GM21367 (cell line): ENCODE measurements at regions not wholly inside any gene's neighbourhood (a gene's known extent, or its start where the extent isn't known, plus 50 kb on each side); places are given as distances from the start of the nearest gene placed in this dataset.

ENCODE experiments used
- ATAC-seq: cut with Tn5 transposase; IDR thresholded peaks from one replicate; pipeline ENCODE4 v1.9.1; 2021; ENCODE audit not compliant: unreplicated experiment

- ATAC-seq: no peak
Measured at GRCh38 chr2:217459016-217459415, 543.8 kb downstream of the TNS1 start.

GRCh38 chr2:217456016-217456415 lies 546.8 kb downstream of the TNS1 start:
- ATAC-seq: no peak

- no peak for ATAC-seq
Measured at GRCh38 chr2:217452928-217453327, 549.9 kb downstream of the TNS1 start.

GRCh38 chr2:217451666-217452065 lies 551.1 kb downstream of the TNS1 start:
- no peak for ATAC-seq

- no peak for ATAC-seq
Measured at GRCh38 chr2:217449444-217449843, 553.4 kb downstream of the TNS1 start.

- no peak for ATAC-seq
Measured at GRCh38 chr2:217448860-217449259, 553.9 kb downstream of the TNS1 start.

- ATAC-seq: no peak
Measured at GRCh38 chr2:217445723-217446122, 557.1 kb downstream of the TNS1 start.

GRCh38 chr2:217444932-217445331 lies 557.9 kb downstream of the TNS1 start:
- ATAC-seq: peak; percentile 42

GRCh38 chr2:217444509-217444908 lies 558.3 kb downstream of the TNS1 start:
- ATAC-seq: no peak

GRCh38 chr2:217443601-217444000 lies 559.2 kb downstream of the TNS1 start:
- ATAC-seq: no peak

GRCh38 chr2:217440000-217440399 lies 562.8 kb downstream of the TNS1 start:
- peak; percentile 60 for ATAC-seq

- peak; percentile 55 for ATAC-seq
Measured at GRCh38 chr2:217438821-217439220, 564.0 kb downstream of the TNS1 start.

- no peak for ATAC-seq
Measured at GRCh38 chr2:217438136-217438535, 564.7 kb downstream of the TNS1 start.

GRCh38 chr2:217437290-217437870 lies 565.4 kb downstream of the TNS1 start:
- no peak for ATAC-seq

- ATAC-seq: no peak
Measured at GRCh38 chr2:217436386-217436785, 566.4 kb downstream of the TNS1 start.

- peak; percentile 99 for ATAC-seq
Measured at GRCh38 chr2:217434180-217434975, 568.4 kb downstream of the TNS1 start.

GRCh38 chr2:217433522-217433921 lies 569.3 kb downstream of the TNS1 start:
- no peak for ATAC-seq

GRCh38 chr2:217431577-217432269 lies 571.1 kb downstream of the TNS1 start:
- ATAC-seq: no peak

- no peak for ATAC-seq
Measured at GRCh38 chr2:217430916-217431576, 571.2 kb upstream of the TNP1 start.

- ATAC-seq: no peak
Measured at GRCh38 chr2:217429981-217430500, 570.2 kb upstream of the TNP1 start.

- ATAC-seq: no peak
Measured at GRCh38 chr2:217421834-217422233, 562.0 kb upstream of the TNP1 start.
